Effector memory CD4-positive, alpha-beta T cell (primary cell): ENCODE measurements at regions not wholly inside any gene's neighbourhood (a gene's known extent, or its start where the extent isn't known, plus 50 kb on each side); places are given as distances from the start of the nearest gene placed in this dataset.

Experiments used
- DNase-seq, 3 donors: peaks; one replicate each; pipeline ENCODE4 v3.0.0-alpha.2; 2020
- H3K27ac ChIP-seq: 2 replicates; pipeline ENCODE4 v1.7.0; 2013; ENCODE audit warnings: mild to moderate bottlenecking, low read length, moderate library complexity; ENCODE audit not compliant: insufficient read depth, poor library complexity, severe bottlenecking
- H3K27me3 ChIP-seq: replicated peaks from 2 replicates; pipeline ENCODE4 v1.7.0; 2013; ENCODE audit warnings: mild to moderate bottlenecking, low read length; ENCODE audit not compliant: insufficient read depth, control insufficient read depth, poor library complexity, severe bottlenecking
- H3K36me3 ChIP-seq: 2 replicates; pipeline ENCODE4 v1.7.0; 2013; ENCODE audit warnings: mild to moderate bottlenecking, low read length, moderate library complexity; ENCODE audit not compliant: control insufficient read depth, insufficient read depth
- H3K4me1 ChIP-seq: 2 replicates; pipeline ENCODE4 v1.7.0; 2013; ENCODE audit warnings: low read length, mild to moderate bottlenecking; ENCODE audit not compliant: control insufficient read depth, insufficient read depth, poor library complexity, severe bottlenecking
- H3K4me3 ChIP-seq: 2 replicates; pipeline ENCODE4 v1.7.0; 2013; ENCODE audit warnings: low read length, low read depth, mild to moderate bottlenecking; ENCODE audit not compliant: insufficient read depth, poor library complexity, severe bottlenecking
- H3K9me3 ChIP-seq: 2 replicates; pipeline ENCODE4 v1.7.0; 2013; ENCODE audit warnings: mild to moderate bottlenecking, low read length, moderate library complexity; ENCODE audit not compliant: control insufficient read depth

- Histone ChIP-seq H3K36me3 (no peaks in the 10 kb centered on the region), H3K4me3 (no peak overlapping the region), H3K27me3 (no peaks in the 10 kb centered on the region), H3K4me1 (no peaks in the 10 kb centered on the region), H3K9me3 (no peaks in the 10 kb centered on the region), H3K27ac (no peak overlapping the region)
- DNase-seq: no peak
Measured at GRCh38 chr10:78857193-78857592, 211.6 kb upstream of the ZMIZ1 start.

GRCh38 chr10:78859266-78859665 lies 209.5 kb upstream of the ZMIZ1 start:
- Histone ChIP-seq H3K9me3 (no peaks in the 10 kb centered on the region), H3K27me3 (no peaks in the 10 kb centered on the region), H3K4me1 (no peaks in the 10 kb centered on the region), H3K27ac (no peak overlapping the region), H3K36me3 (no peaks in the 10 kb centered on the region), H3K4me3 (no peak overlapping the region)
- DNase-seq: no peak

- Histone ChIP-seq H3K9me3 (no peaks in the 10 kb centered on the region), H3K27me3 (no peaks in the 10 kb centered on the region), H3K4me3 (no peak overlapping the region), H3K36me3 (no peaks in the 10 kb centered on the region), H3K27ac (no peak overlapping the region), H3K4me1 (no peaks in the 10 kb centered on the region)
- no peak for DNase-seq
Measured at GRCh38 chr10:78859769-78860168, 209.0 kb upstream of the ZMIZ1 start.

GRCh38 chr10:78860260-78860914 lies 208.4 kb upstream of the ZMIZ1 start:
- no peak overlapping the region for H3K4me3 ChIP-seq
- DNase-seq: no peak
- H3K27ac ChIP-seq: no peak overlapping the region
- no peaks in the 10 kb centered on the region for H3K9me3 ChIP-seq
- H3K4me1 ChIP-seq: no peaks in the 10 kb centered on the region
- H3K36me3 ChIP-seq: no peaks in the 10 kb centered on the region
- no peaks in the 10 kb centered on the region for H3K27me3 ChIP-seq

GRCh38 chr10:78861529-78862327 lies 207.0 kb upstream of the ZMIZ1 start:
- H3K27me3 ChIP-seq: no peaks in the 10 kb centered on the region
- H3K4me1 ChIP-seq: no peaks in the 10 kb centered on the region
- H3K36me3 ChIP-seq: no peaks in the 10 kb centered on the region
- no peak overlapping the region for H3K27ac ChIP-seq
- H3K9me3 ChIP-seq: no peaks in the 10 kb centered on the region
- no peak for DNase-seq
- no peak overlapping the region for H3K4me3 ChIP-seq

- H3K27ac ChIP-seq: no peak overlapping the region
- DNase-seq: no peak
- H3K27me3 ChIP-seq: no peaks in the 10 kb centered on the region
- no peaks in the 10 kb centered on the region for H3K36me3 ChIP-seq
- no peak overlapping the region for H3K4me3 ChIP-seq
- H3K4me1 ChIP-seq: no peaks in the 10 kb centered on the region
- no peaks in the 10 kb centered on the region for H3K9me3 ChIP-seq
Measured at GRCh38 chr10:78862328-78862640, 206.5 kb upstream of the ZMIZ1 start.

GRCh38 chr10:78863140-78863905 lies 205.4 kb upstream of the ZMIZ1 start:
- Histone ChIP-seq H3K9me3 (no peaks in the 10 kb centered on the region), H3K27ac (no peak overlapping the region), H3K36me3 (no peaks in the 10 kb centered on the region), H3K4me3 (no peak overlapping the region), H3K27me3 (no peaks in the 10 kb centered on the region), H3K4me1 (no peaks in the 10 kb centered on the region)
- DNase-seq: no peak

- no peaks in the 10 kb centered on the region for H3K36me3 ChIP-seq
- H3K27ac ChIP-seq: no peak overlapping the region
- no peaks in the 10 kb centered on the region for H3K4me1 ChIP-seq
- H3K4me3 ChIP-seq: no peak overlapping the region
- no peak for DNase-seq
- no peaks in the 10 kb centered on the region for H3K27me3 ChIP-seq
- no peaks in the 10 kb centered on the region for H3K9me3 ChIP-seq
Measured at GRCh38 chr10:78863906-78864239, 204.9 kb upstream of the ZMIZ1 start.

- Histone ChIP-seq H3K4me1 (no peaks in the 10 kb centered on the region), H3K4me3 (no peak overlapping the region), H3K27me3 (no peaks in the 10 kb centered on the region), H3K27ac (no peak overlapping the region), H3K36me3 (no peaks in the 10 kb centered on the region), H3K9me3 (no peaks in the 10 kb centered on the region)
- DNase-seq: no peak
Measured at GRCh38 chr10:78864761-78865537, 203.8 kb upstream of the ZMIZ1 start.
